DND-41 (cell line): ENCODE measurements at regions not wholly inside any gene's neighbourhood (a gene's known extent, or its start where the extent isn't known, plus 50 kb on each side); places are given as distances from the start of the nearest gene placed in this dataset.

Source experiments
- CTCF ChIP-seq: IDR thresholded peaks from 2 replicates; pipeline ENCODE4 v1.5.1; 2012; ENCODE audit warnings: borderline replicate concordance, low read length, moderate library complexity, mild to moderate bottlenecking; ENCODE audit not compliant: poor library complexity, severe bottlenecking; ENCODE audit errors: extremely low read depth
- EZH2 ChIP-seq: IDR thresholded peaks from 3 replicates; pipeline ENCODE4 v1.6.1; 2012; ENCODE audit warnings: borderline replicate concordance, low read depth, mild to moderate bottlenecking, moderate library complexity, low read length, inconsistent platforms; ENCODE audit not compliant: severe bottlenecking

- no peak for TF ChIP-seq CTCF
- no peak for TF ChIP-seq EZH2
Observed at GRCh38 chr2:164114937-164115336, 379.1 kb upstream of the FIGN start.
